HL-60 (cell line): ENCODE measurements at regions not wholly inside any gene's neighbourhood (a gene's known extent, or its start where the extent isn't known, plus 50 kb on each side); places are given as distances from the start of the nearest gene placed in this dataset.

Source experiments
- GABPA ChIP-seq: IDR thresholded peaks from 2 replicates; pipeline ENCODE4 v1.6.1; 2012; ENCODE audit warnings: low read depth
- POLR2AphosphoS5 ChIP-seq: IDR thresholded peaks from 2 replicates; pipeline ENCODE4 v1.6.1; 2012; ENCODE audit warnings: low read depth
- REST ChIP-seq: IDR thresholded peaks from 2 replicates; pipeline ENCODE4 v1.6.1; 2012; ENCODE audit warnings: low read depth; ENCODE audit not compliant: insufficient replicate concordance
- SPI1 ChIP-seq: IDR thresholded peaks from 2 replicates; pipeline ENCODE4 v1.6.1; 2012; ENCODE audit warnings: low read depth, mild to moderate bottlenecking, borderline replicate concordance
- TF ChIP-seq, protein P1 (sequence below): IDR thresholded peaks from one replicate; pipeline ENCODE4 v1.5.1; 2011; ENCODE audit warnings: low read length, control low read depth, inconsistent platforms; ENCODE audit not compliant: insufficient read depth

DNA sequence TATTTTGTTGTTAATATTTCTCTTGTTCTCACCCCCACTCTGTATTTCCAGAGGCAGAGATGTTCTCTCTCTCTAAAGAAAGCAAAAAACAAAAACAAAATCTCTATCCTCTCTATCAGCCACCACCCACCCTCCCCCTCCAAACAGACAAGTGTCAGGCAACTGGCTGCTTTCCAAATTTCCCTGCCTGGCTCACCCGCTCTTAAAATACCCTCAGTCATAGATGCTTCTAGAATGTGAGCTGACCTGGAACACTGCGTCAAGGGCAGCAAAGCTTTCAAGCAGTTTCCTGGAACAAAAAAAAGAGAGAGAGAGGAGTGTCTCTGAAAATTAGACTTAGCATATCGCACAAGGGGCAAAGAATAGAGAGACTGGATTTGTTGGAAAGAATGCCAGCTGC lies 341.0 kb upstream of the ZMIZ1 start:
- TF ChIP-seq POLR2AphosphoS5 = no peak
- TF ChIP-seq, protein P1, sequence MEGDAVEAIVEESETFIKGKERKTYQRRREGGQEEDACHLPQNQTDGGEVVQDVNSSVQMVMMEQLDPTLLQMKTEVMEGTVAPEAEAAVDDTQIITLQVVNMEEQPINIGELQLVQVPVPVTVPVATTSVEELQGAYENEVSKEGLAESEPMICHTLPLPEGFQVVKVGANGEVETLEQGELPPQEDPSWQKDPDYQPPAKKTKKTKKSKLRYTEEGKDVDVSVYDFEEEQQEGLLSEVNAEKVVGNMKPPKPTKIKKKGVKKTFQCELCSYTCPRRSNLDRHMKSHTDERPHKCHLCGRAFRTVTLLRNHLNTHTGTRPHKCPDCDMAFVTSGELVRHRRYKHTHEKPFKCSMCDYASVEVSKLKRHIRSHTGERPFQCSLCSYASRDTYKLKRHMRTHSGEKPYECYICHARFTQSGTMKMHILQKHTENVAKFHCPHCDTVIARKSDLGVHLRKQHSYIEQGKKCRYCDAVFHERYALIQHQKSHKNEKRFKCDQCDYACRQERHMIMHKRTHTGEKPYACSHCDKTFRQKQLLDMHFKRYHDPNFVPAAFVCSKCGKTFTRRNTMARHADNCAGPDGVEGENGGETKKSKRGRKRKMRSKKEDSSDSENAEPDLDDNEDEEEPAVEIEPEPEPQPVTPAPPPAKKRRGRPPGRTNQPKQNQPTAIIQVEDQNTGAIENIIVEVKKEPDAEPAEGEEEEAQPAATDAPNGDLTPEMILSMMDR = no peak
- no peak for TF ChIP-seq GABPA
- no peak for TF ChIP-seq REST
- no peak for TF ChIP-seq SPI1
